ENCODE measurements at regions not wholly inside any gene's neighbourhood (a gene's known extent, or its start where the extent isn't known, plus 50 kb on each side); places are given as distances from the start of the nearest gene placed in this dataset.

DNA sequence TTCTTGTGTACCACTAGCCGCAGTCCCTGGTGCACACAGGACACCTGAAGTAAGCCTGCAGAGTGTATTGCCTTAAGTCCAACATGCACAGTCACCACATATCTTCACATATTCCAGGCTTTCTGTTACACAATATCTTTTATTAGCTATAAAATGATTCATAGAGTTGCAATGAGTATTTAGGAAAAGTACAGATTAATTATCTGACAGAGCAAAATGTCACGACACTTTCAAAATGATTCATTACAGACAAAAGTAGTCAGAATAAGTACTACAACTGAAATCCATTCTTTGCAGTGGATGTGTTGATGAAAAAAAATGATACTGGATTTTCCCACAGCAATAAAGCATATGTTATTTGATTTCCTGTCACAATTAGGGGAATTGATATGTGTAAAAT, 199.5 kb upstream of the ASCC3 start:
- Histone ChIP-seq H3K79me2 (replicated peaks; ENCODE audit: insufficient read depth) (no peaks in the 10 kb centered on the region), H3K4me3 (no peak overlapping the region), H3K9me2 (ENCODE audit: insufficient read depth) (no peaks in the 10 kb centered on the region), H4K20me1 (replicated peaks; ENCODE audit: insufficient read depth) (no peaks in the 10 kb centered on the region), H3K4me2 (no peak overlapping the region), H3K27me3 (ENCODE audit: insufficient read depth) (no peaks in the 10 kb centered on the region), H3K36me3 (ENCODE audit: insufficient read depth) (peaks cover 6% of the 10 kb centered on the region; the same call in 1 of the 2 replicates), H2AFZ (no peak overlapping the region), H3K4me1 (ENCODE audit: insufficient read depth) (peaks cover 33% of the 10 kb centered on the region), H3F3A (replicated peaks; ENCODE audit: low read depth) (no peaks in the 10 kb centered on the region), H3K27ac (ENCODE audit: low read depth) (no peak overlapping the region)
- TF ChIP-seq JUNB (IDR thresholded peaks at IDR 0.05; ENCODE audit: unreplicated experiment) (no peak), EZH2 (IDR thresholded peaks at IDR 0.05; ENCODE audit: low read depth, unreplicated experiment) (no peak), EZH2phosphoT487 (IDR thresholded peaks at IDR 0.05; ENCODE audit: unreplicated experiment) (no peak), STAT1 (IDR thresholded peaks at IDR 0.05; ENCODE audit: unreplicated experiment) (no peak), CREB1 (CRISPR knock-in tag; IDR thresholded peaks at IDR 0.05; ENCODE audit: low read depth) (no peak)
- H3K9me3 Mint-ChIP-seq: peaks cover 14% of the 10 kb centered on the region; the same call in 2 of the 3 replicates
- H3K4me3 Mint-ChIP-seq: no peak overlapping the region
- no peak for ATAC-seq
- H3K36me3 Mint-ChIP-seq (ENCODE audit: low read depth): peaks cover 6% of the 10 kb centered on the region; the same call in 2 of the 3 replicates
- DNase-seq (ENCODE audit: low spot score): no peak
- no peaks in the 10 kb centered on the region for H3K27me3 Mint-ChIP-seq (ENCODE audit: insufficient read depth, low read depth, poor library complexity)
- H3K27ac Mint-ChIP-seq: no peak overlapping the region
- peaks cover 30% of the 10 kb centered on the region for H3K4me1 Mint-ChIP-seq

DNA sequence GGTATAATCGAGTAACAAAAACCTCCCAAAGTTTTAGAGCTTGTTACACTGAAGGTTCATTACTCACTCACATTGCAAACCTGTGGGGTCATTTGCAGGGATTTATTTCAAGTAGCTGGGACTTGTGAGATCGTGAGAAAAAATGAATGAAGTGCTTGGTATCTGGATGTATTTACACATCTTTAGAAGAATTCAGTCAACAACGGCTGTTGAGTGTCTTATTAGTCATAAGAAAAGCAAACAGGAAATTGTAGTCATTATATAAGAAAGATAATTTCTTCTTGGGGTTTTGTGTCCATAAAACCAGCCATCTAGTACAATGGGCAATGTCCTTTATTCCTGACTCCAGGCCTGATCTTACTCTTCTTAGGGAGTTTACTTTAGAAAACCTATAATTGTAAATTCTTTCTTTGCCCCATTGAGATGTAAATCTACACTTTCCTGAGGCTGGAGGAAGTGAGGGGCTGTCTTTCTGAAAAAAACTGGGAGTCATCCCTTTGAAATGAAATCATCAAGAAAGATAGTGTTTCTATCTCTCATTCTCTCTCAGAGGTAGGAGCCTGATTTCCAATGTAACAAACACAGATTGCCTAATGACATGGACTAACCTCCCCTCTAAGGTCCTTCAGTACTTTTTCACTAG, 202.5 kb upstream of the ASCC3 start:
- peak overlapping the region; percentile 10 for H3K4me2 ChIP-seq

More for the DNA sequence above, 202.5 kb upstream of the ASCC3 start:
- Histone ChIP-seq H3F3A (replicated peaks; ENCODE audit: low read depth) (no peaks in the 10 kb centered on the region), H3K36me3 (ENCODE audit: insufficient read depth) (no peaks in the 10 kb centered on the region), H4K20me1 (replicated peaks; ENCODE audit: insufficient read depth) (no peaks in the 10 kb centered on the region), H2AFZ (no peak overlapping the region), H3K79me2 (replicated peaks; ENCODE audit: insufficient read depth) (no peaks in the 10 kb centered on the region), H3K27ac (ENCODE audit: low read depth) (peak overlapping the region; percentile 81), H3K27me3 (ENCODE audit: insufficient read depth) (no peaks in the 10 kb centered on the region), H3K4me3 (0 out of 2 replicates have a peak overlapping the region, but pooled peaks have one; percentile 0), H3K9me2 (ENCODE audit: insufficient read depth) (no peaks in the 10 kb centered on the region), H3K4me1 (ENCODE audit: insufficient read depth) (peaks cover 45% of the 10 kb centered on the region)
- Mint-ChIP-seq H3K27ac (peak overlapping the region; percentile 93), H3K4me3 (peak overlapping the region; percentile 34), H3K4me1 (peaks cover 41% of the 10 kb centered on the region), H3K9me3 (no peaks in the 10 kb centered on the region), H3K27me3 (ENCODE audit: insufficient read depth, low read depth, poor library complexity) (no peaks in the 10 kb centered on the region), H3K36me3 (ENCODE audit: low read depth) (no peaks in the 10 kb centered on the region)
- peak; percentile 57 for DNase-seq (ENCODE audit: low spot score)
- ATAC-seq: peak; percentile 61
- TF ChIP-seq, protein P1, sequence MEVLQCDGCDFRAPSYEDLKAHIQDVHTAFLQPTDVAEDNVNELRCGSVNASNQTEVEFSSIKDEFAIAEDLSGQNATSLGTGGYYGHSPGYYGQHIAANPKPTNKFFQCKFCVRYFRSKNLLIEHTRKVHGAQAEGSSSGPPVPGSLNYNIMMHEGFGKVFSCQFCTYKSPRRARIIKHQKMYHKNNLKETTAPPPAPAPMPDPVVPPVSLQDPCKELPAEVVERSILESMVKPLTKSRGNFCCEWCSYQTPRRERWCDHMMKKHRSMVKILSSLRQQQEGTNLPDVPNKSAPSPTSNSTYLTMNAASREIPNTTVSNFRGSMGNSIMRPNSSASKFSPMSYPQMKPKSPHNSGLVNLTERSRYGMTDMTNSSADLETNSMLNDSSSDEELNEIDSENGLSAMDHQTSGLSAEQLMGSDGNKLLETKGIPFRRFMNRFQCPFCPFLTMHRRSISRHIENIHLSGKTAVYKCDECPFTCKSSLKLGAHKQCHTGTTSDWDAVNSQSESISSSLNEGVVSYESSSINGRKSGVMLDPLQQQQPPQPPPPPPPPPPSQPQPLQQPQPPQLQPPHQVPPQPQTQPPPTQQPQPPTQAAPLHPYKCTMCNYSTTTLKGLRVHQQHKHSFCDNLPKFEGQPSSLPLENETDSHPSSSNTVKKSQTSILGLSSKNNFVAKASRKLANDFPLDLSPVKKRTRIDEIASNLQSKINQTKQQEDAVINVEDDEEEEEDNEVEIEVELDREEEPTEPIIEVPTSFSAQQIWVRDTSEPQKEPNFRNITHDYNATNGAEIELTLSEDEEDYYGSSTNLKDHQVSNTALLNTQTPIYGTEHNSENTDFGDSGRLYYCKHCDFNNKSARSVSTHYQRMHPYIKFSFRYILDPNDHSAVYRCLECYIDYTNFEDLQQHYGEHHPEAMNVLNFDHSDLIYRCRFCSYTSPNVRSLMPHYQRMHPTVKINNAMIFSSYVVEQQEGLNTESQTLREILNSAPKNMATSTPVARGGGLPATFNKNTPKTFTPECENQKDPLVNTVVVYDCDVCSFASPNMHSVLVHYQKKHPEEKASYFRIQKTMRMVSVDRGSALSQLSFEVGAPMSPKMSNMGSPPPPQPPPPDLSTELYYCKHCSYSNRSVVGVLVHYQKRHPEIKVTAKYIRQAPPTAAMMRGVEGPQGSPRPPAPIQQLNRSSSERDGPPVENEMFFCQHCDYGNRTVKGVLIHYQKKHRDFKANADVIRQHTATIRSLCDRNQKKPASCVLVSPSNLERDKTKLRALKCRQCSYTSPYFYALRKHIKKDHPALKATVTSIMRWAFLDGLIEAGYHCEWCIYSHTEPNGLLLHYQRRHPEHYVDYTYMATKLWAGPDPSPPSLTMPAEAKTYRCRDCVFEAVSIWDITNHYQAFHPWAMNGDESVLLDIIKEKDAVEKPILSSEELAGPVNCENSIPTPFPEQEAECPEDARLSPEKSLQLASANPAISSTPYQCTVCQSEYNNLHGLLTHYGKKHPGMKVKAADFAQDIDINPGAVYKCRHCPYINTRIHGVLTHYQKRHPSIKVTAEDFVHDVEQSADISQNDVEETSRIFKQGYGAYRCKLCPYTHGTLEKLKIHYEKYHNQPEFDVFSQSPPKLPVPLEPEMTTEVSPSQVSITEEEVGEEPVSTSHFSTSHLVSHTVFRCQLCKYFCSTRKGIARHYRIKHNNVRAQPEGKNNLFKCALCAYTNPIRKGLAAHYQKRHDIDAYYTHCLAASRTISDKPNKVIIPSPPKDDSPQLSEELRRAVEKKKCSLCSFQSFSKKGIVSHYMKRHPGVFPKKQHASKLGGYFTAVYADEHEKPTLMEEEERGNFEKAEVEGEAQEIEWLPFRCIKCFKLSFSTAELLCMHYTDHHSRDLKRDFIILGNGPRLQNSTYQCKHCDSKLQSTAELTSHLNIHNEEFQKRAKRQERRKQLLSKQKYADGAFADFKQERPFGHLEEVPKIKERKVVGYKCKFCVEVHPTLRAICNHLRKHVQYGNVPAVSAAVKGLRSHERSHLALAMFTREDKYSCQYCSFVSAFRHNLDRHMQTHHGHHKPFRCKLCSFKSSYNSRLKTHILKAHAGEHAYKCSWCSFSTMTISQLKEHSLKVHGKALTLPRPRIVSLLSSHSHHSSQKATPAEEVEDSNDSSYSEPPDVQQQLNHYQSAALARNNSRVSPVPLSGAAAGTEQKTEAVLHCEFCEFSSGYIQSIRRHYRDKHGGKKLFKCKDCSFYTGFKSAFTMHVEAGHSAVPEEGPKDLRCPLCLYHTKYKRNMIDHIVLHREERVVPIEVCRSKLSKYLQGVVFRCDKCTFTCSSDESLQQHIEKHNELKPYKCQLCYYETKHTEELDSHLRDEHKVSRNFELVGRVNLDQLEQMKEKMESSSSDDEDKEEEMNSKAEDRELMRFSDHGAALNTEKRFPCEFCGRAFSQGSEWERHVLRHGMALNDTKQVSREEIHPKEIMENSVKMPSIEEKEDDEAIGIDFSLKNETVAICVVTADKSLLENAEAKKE (CRISPR knock-in tag; IDR thresholded peaks at IDR 0.05): no peak
- TF ChIP-seq ZNF114 (CRISPR knock-in tag; IDR thresholded peaks at IDR 0.05) (no peak), POLR2AphosphoS5 (IDR thresholded peaks at IDR 0.05; ENCODE audit: low read depth) (no peak), NANOG (IDR thresholded peaks at IDR 0.05; ENCODE audit: borderline replicate concordance) (peak; percentile 63)
- TF ChIP-seq, protein P2, sequence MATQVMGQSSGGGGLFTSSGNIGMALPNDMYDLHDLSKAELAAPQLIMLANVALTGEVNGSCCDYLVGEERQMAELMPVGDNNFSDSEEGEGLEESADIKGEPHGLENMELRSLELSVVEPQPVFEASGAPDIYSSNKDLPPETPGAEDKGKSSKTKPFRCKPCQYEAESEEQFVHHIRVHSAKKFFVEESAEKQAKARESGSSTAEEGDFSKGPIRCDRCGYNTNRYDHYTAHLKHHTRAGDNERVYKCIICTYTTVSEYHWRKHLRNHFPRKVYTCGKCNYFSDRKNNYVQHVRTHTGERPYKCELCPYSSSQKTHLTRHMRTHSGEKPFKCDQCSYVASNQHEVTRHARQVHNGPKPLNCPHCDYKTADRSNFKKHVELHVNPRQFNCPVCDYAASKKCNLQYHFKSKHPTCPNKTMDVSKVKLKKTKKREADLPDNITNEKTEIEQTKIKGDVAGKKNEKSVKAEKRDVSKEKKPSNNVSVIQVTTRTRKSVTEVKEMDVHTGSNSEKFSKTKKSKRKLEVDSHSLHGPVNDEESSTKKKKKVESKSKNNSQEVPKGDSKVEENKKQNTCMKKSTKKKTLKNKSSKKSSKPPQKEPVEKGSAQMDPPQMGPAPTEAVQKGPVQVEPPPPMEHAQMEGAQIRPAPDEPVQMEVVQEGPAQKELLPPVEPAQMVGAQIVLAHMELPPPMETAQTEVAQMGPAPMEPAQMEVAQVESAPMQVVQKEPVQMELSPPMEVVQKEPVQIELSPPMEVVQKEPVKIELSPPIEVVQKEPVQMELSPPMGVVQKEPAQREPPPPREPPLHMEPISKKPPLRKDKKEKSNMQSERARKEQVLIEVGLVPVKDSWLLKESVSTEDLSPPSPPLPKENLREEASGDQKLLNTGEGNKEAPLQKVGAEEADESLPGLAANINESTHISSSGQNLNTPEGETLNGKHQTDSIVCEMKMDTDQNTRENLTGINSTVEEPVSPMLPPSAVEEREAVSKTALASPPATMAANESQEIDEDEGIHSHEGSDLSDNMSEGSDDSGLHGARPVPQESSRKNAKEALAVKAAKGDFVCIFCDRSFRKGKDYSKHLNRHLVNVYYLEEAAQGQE (IDR thresholded peaks at IDR 0.05; ENCODE audit: unreplicated experiment): no peak
